GM10248 (cell line): ENCODE measurements at regions not wholly inside any gene's neighbourhood (a gene's known extent, or its start where the extent isn't known, plus 50 kb on each side); places are given as distances from the start of the nearest gene placed in this dataset.
"Not testable (repeated sequence)": the region's sequence is repeated elsewhere in the genome, so short reads cannot be mapped to it uniquely, and the experiment has no call there.

ENCODE experiments used
- CTCF ChIA-PET: fragments of 300-600 bp; sonication (Branson Sonifier 250); formaldehyde crosslinking; extraction: SDS; loops from one replicate; lab custom pipeline; 2021; ENCODE audit warnings: antibody characterized with exemption; lab: Yijun Ruan, JAX
- POLR2A ChIA-PET: fragments of 350-650 bp; sonication (Branson Sonifier 250); formaldehyde crosslinking; extraction: SDS; loops from one replicate; lab custom pipeline; 2020; ENCODE audit warnings: antibody characterized with exemption; lab: Yijun Ruan, JAX
- DNase-seq: peaks from one replicate; pipeline ENCODE4 v3.0.0; 2012; ENCODE audit errors: extremely low spot score
- CTCF ChIP-seq: IDR thresholded peaks from 2 replicates; pipeline ENCODE4 v1.5.1; 2012; ENCODE audit warnings: mild to moderate bottlenecking, low read depth; ENCODE audit errors: extremely low read depth, missing control alignments, control extremely low read depth

GRCh38 chr21:34222031-34222335 is 141.8 kb upstream of the KCNE2 start:
- no peak for DNase-seq
- TF ChIP-seq CTCF, result no peak
- ChIA-PET CTCF (interaction anchor here (0.8 to 1.0 kb wide), 2 partner anchors 38 to 298 kb away, joined by 3 read pairs; no protein-coding TSS in a partner anchor), POLR2A (no interaction called here)

DNA sequence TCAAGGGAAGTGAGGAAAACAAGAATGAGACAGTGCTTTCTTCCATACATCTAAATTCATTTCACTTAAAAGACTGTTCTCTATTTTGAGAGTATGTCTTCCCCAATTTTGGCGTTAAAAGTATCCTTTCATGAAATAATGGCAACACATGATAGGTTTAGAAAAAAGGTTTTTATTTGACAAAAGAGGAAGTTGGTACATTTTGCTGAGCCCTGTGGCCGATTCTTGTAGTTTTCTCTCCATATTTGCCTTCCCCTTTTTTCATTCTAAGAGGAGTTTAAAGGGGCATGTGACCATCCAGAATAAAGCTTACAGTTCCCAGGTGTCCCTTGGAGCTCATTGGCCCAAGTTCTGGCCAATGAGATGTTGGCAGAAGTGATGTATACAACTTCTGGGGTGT is 140.4 kb upstream of the KCNE2 start:
- ChIA-PET CTCF (no interaction called here), POLR2A (no interaction called here)
- DNase-seq, result no peak
- no peak for TF ChIP-seq CTCF

- no peak for TF ChIP-seq CTCF
- POLR2A ChIA-PET, result no interaction called here
- CTCF ChIA-PET, result interaction anchor here (1.3 to 1.4 kb wide), 2 partner anchors 13 to 303 kb away, joined by 3 read pairs; no protein-coding TSS in a partner anchor
- DNase-seq, result no peak
Observed at GRCh38 chr21:34227386-34227852, 136.4 kb upstream of the KCNE2 start.

DNA sequence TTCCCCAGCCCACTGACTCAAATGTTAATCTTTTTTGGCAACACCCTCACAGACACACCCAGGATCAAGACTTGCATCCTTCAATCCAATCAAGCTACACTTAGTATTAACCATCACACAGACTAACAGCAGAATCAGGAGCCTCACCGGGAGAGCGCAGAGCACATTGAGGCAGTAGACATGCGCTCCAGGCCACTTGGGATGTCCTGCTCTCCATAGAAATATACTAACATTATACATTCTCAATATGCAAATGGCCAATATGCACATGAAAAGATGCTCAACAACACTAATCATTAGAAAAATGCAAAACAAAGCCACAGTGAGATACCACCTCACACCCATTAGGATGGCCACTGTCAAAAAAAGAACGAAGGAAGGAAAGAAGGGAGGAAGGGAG is 135.0 kb upstream of the KCNE2 start:
- DNase-seq, result no peak
- TF ChIP-seq CTCF, result no peak
- ChIA-PET CTCF (interaction anchor here (1.3 kb wide), 1 partner anchor 305 kb away, joined by 3 read pairs; no protein-coding TSS in a partner anchor), POLR2A (no interaction called here)

DNA sequence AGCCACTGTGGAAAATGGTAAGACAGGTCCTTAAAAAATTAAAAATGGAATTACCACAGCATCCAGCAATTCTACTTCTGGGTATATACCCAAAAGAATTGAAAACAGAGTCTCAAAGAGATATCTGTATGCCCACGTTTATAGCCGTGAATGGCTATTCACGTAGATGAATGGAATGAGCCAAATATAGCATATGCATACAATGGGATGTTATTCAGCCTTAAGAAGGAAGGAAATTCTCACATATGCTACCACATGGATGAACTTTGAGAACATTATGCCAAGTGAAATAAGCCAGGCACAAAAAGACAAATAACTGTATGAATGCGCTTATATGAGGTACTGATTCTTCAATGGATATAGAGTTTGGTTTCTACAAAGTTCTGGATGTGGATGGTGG is 134.5 kb upstream of the KCNE2 start:
- no peak for DNase-seq
- TF ChIP-seq CTCF, result no peak
- ChIA-PET POLR2A (no interaction called here), CTCF (no interaction called here)

DNA sequence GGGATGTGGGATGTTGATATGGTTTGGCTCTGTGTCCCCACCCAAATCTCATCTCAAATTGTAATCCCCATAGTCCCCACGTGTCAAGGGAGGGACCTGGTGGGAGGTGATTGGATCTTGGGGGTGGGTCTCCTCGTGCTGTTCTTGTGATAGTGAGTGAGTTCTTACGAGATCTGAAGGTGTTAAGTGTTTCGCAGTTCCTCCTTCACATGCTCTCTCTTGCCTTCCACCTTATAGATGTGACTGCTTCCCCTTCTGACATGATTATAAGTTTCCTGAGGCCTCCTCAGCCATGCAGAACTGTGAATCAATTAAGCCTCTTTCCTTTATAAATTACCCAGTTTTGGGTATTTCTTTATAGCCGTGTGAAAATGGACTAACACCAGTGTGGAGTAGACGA is 130.1 kb upstream of the KCNE2 start:
- DNase-seq, CTCF ChIA-PET: not testable (repeated sequence)
- POLR2A ChIA-PET, result interaction anchor here (0.6 kb wide), 1 partner anchor 839 kb away, joined by 6 read pairs; no protein-coding TSS in a partner anchor

- ChIA-PET POLR2A (no interaction called here), CTCF (interaction anchor here (1.0 to 2.1 kb wide), 6 partner anchors 9 to 312 kb away, joined by 3 to 6 read pairs (median 4); no protein-coding TSS in a partner anchor)
Observed at GRCh38 chr21:34235514-34235913, 128.3 kb upstream of the KCNE2 start.

More at GRCh38 chr21:34235514-34235913, 128.3 kb upstream of the KCNE2 start:
- no peak for TF ChIP-seq CTCF
- no peak for DNase-seq
